ENCODE measurements at regions not wholly inside any gene's neighbourhood (a gene's known extent, or its start where the extent isn't known, plus 50 kb on each side); places are given as distances from the start of the nearest gene placed in this dataset.

DNA sequence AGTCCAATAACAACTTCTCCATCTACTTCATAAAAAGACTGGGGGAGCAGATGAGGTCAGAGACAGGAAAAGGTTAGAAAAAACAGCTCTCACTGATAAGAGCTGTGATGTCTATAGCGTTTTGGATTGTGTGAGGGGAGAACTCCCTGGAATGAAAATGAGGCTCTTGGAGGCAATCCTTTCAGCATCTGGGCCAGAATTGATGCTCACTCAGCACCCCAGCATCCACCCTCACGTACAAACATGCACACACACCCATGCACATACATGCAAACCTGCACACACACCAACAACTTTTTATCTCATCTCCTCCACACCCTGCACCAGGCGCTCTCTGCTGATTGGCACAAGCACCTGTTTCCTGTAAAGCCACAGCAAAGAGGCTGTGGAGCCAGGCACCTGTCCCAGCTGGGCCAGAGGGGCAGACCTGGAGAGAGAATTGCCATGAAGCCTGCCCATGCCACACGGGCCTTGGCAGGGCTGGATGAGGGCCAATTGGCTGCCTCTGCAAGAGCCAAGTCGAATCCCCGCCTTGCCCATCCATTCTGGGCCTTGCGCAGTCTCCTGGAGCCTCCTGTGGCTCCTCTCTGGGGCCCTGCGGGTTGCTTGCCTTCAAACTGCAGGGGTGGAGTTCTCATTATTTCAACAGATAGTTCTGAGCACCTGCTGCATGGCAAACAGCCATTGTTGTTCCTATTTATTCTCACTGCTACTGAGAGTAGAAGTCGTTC, 53.1 kb downstream of the SYNE3 start:
- Histone ChIP-seq H3K4me3 (no peak overlapping the region), H3K27me3 (replicated peaks; ENCODE audit: insufficient read depth) (no peaks in the 10 kb centered on the region), H3K36me3 (peaks cover 9% of the 10 kb centered on the region), H3K27ac (no peak overlapping the region), H3K4me1 (ENCODE audit: control insufficient read depth in 1 of 2, low read depth in 2 of 2) (peaks cover 5 to 36% of the 10 kb centered on the region in 2 donors), H3K9me3 (no peaks in the 10 kb centered on the region)
- TF ChIP-seq, protein P1, sequence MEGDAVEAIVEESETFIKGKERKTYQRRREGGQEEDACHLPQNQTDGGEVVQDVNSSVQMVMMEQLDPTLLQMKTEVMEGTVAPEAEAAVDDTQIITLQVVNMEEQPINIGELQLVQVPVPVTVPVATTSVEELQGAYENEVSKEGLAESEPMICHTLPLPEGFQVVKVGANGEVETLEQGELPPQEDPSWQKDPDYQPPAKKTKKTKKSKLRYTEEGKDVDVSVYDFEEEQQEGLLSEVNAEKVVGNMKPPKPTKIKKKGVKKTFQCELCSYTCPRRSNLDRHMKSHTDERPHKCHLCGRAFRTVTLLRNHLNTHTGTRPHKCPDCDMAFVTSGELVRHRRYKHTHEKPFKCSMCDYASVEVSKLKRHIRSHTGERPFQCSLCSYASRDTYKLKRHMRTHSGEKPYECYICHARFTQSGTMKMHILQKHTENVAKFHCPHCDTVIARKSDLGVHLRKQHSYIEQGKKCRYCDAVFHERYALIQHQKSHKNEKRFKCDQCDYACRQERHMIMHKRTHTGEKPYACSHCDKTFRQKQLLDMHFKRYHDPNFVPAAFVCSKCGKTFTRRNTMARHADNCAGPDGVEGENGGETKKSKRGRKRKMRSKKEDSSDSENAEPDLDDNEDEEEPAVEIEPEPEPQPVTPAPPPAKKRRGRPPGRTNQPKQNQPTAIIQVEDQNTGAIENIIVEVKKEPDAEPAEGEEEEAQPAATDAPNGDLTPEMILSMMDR (IDR thresholded peaks at IDR 0.05), result no peak
- DNase-seq (ENCODE audit: low spot score) (no peak), ATAC-seq (ENCODE audit: insufficient number of reproducible peaks, low FRiP score, low read depth) (no peak)

DNA sequence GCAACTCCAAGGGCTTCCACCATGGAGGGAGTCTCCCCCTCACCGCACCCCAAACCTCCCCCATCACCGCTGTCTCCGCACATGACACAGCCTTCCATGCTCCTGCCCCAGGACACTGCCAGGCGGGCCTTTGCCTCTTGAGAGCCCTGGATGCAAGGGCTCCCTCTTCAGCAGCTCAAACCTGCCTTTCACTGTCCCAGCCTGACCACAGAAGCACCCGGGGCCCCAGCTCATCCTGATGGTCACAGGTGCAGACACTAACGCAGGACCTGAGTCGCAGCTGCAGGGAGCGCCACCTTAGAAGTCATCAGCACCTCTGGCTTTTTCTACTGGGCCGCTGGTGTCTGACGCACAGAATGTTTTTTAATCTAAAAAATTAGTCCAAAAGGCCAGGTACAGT, 54.0 kb downstream of the SYNE3 start:
- no peak for DNase-seq (ENCODE audit: low spot score)
- no peak for ATAC-seq (ENCODE audit: insufficient number of reproducible peaks, low FRiP score, low read depth)
- H3K27ac ChIP-seq, result no peak overlapping the region
- H3K9me3 ChIP-seq, result no peaks in the 10 kb centered on the region
- peaks cover 5 to 39% of the 10 kb centered on the region in 2 donors for H3K4me1 ChIP-seq (ENCODE audit: control insufficient read depth in 1 of 2, low read depth in 2 of 2)
- no peak overlapping the region for H3K4me3 ChIP-seq
- peaks cover 6% of the 10 kb centered on the region for H3K36me3 ChIP-seq
- H3K27me3 ChIP-seq (replicated peaks; ENCODE audit: insufficient read depth), result no peaks in the 10 kb centered on the region
- TF ChIP-seq, protein P1 (IDR thresholded peaks at IDR 0.05), result no peak

DNA sequence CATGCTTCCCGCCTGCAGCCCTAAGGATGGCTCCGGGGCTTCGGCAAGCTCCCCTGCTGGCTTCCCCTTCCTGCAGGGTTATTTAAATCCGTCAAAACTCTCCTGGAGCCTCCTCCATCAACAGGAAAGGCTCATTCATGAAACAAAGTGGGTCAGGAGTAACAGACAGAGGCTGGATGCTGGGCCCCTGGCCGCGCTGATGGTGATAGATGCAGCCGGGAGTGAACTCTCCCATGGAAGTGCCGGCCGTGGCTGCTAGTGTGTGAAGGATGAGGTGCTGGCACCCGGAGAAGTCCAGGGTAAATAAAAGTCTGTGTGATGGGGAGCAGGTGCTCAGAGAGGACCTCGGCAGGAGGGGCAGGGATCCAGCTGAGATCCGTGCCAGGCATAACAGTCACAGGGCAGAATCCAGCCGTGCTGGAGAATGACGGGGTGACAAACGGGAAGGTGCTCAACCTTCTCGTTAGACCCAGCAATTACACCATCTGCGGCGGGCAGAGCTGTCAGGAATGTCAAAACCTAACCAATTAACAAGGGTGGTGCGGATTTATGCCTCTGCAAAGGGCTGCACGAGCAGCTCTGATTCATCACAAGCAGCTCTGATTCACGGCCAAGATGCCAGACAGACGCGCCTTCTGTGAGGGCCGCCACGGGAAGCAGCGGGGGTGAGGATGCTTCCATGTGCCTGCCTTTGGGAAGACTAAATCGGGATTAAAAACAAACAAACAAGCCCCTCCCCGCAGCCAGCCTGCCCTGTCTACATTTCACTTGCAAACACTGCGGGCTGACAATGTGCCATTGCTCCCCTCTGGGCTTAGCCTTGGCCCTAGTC, 55.6 kb downstream of the SYNE3 start:
- Histone ChIP-seq H3K27ac (no peak overlapping the region), H3K36me3 (no peaks in the 10 kb centered on the region), H3K4me1 (ENCODE audit: control insufficient read depth in 1 of 2, low read depth in 2 of 2) (peaks cover 5 to 44% of the 10 kb centered on the region in 2 donors), H3K9me3 (no peaks in the 10 kb centered on the region), H3K4me3 (peak overlapping the region; percentile 35), H3K27me3 (replicated peaks; ENCODE audit: insufficient read depth) (no peaks in the 10 kb centered on the region)
- TF ChIP-seq, protein P1 (IDR thresholded peaks at IDR 0.05), result no peak
- peak; percentile 45 for DNase-seq (ENCODE audit: low spot score)
- no peak for ATAC-seq (ENCODE audit: insufficient number of reproducible peaks, low FRiP score, low read depth)

DNA sequence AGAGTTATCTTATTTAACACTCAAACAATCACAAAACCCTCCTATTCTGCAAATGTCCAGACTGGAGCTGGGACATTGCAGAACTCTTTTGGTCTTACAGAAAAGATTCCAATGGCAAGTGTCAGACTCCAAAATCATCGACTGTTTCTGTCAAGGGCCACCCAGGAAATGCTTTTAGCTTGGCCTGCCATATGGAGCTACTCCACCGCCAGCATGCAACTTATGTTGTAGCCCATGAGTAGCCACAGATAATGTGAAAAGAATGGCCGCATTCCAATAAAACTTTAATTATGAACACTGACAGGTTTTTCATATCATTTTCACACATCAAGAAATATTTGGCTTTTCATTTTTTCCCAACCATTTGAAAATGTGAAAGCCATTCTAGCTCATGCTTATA, 57.5 kb downstream of the SYNE3 start:
- no peak overlapping the region for H3K4me3 ChIP-seq
- peaks cover 5 to 42% of the 10 kb centered on the region in 2 donors for H3K4me1 ChIP-seq (ENCODE audit: control insufficient read depth in 1 of 2, low read depth in 2 of 2)
- TF ChIP-seq, protein P1 (IDR thresholded peaks at IDR 0.05), result no peak
- H3K27me3 ChIP-seq (replicated peaks; ENCODE audit: insufficient read depth), result no peaks in the 10 kb centered on the region
- DNase-seq (ENCODE audit: low spot score) (no peak), ATAC-seq (ENCODE audit: insufficient number of reproducible peaks, low FRiP score, low read depth) (no peak)
- H3K27ac ChIP-seq, result no peak overlapping the region
- H3K36me3 ChIP-seq, result peaks cover 10% of the 10 kb centered on the region
- no peaks in the 10 kb centered on the region for H3K9me3 ChIP-seq

DNA sequence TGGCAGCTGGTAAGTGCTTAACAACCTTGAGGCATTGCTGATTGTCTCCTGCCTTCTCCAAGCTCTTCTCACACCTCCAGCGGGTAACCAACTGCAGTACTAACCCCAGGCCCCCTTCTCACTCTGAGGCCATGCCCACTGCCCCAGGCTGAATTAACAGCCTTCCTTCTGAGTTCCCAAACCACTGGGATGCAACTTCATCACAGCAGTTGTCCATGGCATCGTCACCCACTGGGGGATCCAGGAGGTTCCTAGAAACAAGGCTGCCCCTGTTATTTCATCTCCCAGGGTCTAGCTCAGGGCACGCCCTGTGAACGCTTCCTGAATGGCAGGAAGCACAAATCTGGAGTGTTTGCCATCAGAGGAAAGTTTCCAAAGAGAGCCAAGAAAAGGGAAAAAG, 58.0 kb downstream of the SYNE3 start:
- H3K9me3 ChIP-seq, result no peaks in the 10 kb centered on the region
- peaks cover 10% of the 10 kb centered on the region for H3K36me3 ChIP-seq
- no peak overlapping the region for H3K27ac ChIP-seq
- H3K4me1 ChIP-seq (ENCODE audit: control insufficient read depth in 1 of 2, low read depth in 2 of 2), result peaks cover 5 to 37% of the 10 kb centered on the region in 2 donors
- no peak overlapping the region for H3K4me3 ChIP-seq
- ATAC-seq (ENCODE audit: insufficient number of reproducible peaks, low FRiP score, low read depth) (no peak), DNase-seq (ENCODE audit: low spot score) (no peak)
- TF ChIP-seq, protein P1 (IDR thresholded peaks at IDR 0.05), result no peak
- H3K27me3 ChIP-seq (replicated peaks; ENCODE audit: insufficient read depth), result no peaks in the 10 kb centered on the region

Measured in thoracic aorta (tissue), 2 donors.